ENCODE measurements at regions not wholly inside any gene's neighbourhood (a gene's known extent, or its start where the extent isn't known, plus 50 kb on each side); places are given as distances from the start of the nearest gene placed in this dataset.

DNA sequence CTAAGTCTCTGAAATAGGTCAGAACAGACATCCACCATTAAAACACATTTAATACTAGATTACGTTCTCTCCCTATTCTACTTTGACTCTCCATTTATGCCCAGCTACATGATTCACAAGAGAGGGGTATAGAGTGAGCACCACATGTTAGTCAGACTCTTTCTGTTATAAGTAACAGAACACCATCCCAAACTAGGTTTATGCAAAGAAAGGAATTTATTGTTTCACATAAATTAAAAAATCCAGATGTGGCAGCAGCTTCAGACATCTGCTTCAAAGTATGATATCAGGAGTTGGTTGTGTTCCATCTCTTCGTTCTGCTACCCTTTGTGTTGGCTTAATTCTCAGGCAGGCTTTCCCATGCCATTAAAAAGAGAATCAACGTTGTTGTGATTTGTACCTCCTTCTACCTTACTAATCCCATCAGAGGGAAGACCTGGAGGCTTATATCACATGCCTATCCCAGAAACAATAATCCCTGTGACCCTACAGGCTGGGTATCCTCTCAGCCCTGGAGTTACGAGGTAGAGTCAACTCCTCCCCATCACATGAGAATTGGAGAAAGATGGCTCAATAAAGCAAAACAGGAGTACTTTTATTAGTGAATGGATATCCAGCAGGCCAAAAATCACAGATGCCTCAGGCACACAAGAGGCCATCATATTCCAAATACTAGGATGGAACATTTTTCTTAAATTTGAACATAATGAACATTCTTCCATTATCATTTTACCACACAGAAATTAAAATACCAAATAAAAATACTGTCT is 163.2 kb downstream of the SLC7A11 start:
- DNase-seq, result no peak

DNA sequence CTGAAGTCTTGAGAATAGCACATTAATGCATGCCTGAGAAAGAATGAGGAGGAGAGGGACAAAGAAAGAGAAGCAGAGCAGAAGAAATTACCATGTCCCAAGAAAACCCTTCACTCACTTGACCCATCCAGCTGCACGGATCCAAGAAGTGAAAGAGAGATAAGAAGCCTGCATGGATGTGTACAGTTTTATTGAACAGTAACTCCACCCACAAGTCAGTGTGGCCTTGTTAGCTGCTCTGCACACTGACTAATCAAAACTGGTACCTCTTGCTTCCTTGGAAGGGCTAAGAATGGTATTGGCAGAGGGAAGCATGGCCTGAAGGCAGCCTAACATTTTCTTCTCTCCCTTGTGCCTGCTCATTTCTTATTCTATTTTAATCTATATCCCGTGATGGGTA is 163.9 kb downstream of the SLC7A11 start:
- no peak for DNase-seq

DNA sequence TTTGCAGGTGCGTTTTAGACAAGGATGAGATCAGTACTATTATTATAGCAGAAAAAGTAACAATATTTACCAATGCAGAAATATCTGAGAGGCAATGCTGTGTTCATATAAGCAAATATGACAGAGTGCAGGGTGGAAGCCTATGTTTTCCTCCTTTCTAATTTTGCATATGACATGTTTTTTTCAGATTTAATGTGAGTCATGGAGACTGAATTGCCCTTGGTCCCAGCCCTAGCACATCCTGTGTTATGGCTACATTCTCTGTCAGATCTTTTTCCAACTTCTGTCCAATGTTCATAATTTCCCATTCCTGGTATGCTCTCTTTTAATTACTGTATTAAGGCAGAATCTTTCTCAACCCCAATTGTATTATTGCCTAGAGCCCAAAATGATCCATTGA is 165.6 kb downstream of the SLC7A11 start:
- no peak for DNase-seq

DNA sequence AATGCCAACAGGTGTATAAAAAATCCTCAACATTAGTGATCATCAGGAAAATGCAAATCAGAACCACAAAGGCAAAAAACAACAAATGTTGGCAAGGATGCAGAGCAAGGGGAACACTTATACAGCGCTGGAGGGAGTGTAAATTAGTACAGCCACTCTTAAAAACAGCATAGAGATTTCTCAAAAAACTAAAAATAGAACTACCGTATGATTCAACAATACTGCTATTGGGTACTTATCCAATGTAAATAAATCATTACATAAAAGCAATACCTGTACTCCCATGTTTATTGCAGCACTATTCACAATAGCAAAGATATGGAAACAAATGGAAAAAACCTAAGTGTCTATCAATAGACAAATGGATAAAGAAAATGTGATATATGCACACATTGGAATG is 171.3 kb downstream of the SLC7A11 start:
- no peak for DNase-seq

DNA sequence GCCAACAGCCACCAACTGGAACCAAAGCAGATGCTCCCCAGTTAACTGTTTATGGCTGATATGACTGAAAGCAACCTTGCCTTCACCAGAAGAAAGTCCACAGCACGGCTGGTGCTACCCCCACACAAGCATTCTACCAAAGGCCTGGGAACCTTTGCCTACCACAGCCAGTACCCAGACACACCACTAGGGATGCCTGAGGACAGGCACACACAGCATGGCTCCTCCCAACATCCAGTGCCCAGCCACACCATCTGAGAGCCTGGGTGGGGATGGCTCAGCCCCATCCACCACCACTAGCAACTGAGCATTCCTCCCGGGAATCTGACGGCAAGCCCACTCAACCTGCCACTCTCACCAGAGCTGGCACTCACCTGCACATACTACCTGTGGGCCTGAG is 178.6 kb downstream of the SLC7A11 start:
- no peak for DNase-seq

DNA sequence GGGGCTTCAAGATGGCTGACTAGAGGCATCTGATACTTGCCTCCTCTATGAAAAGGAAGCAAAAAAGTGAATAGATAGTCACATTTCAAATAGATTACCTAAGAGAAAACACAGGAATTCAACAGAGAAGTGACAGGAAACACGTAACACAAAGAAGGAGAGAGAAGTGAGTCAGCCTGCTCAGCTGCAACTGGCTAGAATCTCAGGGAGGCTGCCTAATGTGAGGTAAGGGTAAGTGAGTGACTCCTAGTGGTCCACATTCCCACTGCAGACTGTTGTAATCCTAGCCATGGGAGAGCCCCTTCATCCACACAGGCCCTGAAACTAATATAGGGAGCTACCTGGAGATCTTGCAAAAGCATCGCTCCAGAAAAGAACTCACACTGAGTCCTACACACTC is 179.2 kb downstream of the SLC7A11 start:
- no peak for DNase-seq

DNA sequence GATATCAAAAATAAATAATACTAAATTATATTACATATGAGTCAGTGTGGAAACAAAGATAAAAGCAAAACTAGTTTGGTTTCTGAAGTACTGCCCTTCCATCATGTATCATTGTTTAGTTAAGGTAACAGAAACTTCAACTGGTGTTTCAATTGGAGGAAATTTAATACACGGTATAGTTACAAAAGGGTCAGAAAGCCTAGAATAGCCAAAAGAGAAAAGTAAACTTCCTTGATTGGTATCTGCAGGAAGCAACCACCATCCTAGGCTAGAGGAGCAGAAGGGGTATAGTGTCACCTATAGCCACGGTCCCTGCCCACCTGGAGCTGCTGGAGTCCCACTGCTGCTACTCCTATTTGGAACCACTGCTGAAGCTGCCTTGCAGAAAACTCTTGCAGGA is 185.6 kb downstream of the SLC7A11 start:
- no peak for DNase-seq

DNA sequence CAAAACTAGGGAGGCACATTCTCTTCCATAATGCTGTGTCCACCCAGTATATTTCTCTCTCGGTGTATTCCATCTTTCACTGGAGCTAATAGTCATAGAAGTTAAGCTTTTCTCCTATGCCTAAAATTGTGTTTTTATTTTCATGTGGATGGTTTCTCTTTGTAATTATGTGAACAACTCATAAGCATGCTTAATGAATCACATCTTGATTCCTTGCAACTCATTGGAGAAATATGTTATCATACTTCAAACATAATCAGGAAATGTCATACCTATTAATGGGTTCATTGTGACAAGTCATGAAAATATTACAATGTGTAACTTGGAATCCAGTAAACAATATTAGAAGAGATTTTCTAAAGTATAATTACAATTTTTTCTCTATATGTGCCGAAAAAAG is 186.3 kb downstream of the SLC7A11 start:
- no peak for DNase-seq

DNA sequence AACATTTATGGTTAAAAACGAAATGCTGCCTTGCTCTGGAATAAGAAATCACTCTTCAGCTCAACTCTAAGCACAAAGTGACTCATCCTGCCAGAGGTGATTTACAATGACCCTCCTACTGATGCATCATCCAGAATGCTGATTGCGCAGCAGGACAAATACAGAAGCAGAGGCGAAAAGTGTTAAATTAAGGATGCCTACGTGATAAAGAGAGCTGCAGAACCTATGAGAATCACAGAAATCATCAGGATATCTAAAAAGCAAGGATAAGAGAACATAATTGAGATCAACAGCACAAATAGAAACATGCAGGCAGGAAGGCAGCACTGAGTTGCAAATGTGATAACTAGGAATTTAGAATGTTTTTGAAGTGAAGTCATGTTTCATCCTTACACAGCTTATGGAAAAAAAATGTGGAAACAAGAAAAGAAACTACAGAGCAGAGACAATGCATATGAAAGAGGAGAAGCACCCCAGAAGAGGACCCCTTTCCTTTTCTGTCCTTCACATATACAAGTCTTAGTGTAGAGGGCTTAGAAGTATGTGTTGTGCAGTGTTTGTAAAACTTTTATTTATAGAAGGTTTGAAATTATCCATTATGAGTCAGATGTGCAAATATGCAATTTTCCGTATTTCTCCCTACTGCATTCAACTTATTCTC is 188.4 kb downstream of the SLC7A11 start:
- no peak for DNase-seq

DNA sequence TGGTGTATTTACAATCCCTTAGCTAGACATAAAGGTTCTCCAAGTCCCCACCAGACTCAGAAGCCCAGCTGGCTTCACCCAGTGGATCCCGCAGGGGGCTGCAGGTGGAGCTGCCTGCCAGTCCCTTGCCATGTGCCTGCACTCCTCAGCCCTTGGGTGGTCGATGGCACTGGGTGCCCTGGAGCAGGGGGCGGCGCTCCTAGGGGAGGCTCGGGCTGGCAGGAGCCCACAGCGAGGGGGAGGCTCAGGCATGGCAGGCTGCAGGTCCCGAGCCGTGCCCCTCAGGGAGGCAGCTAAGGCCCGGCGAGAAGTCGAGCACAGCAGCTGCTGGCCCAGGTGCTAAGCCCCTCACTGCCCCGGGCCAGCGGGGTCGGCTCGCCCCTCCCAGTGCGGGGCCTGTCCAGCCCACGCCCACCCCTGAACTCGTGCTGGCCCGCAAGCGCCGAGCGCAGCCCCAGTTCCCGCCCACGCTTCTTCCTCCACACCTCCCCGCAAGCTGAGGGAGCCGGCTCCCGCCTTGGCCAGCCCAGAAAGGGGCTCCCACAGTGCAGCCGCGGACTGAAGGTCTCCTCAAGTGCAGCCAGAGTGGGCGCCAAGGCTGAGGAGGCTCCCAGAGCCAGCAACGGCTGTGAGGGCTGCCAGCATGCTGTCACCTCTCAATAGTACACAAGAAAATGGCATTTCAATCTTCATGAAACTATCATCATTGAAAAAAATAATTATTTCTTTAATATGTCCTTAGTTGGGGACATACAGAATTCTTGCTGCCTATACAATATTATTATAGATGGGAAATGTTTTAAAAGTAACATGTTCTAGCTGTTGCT is 189.1 kb downstream of the SLC7A11 start:
- no peak for DNase-seq

DNA sequence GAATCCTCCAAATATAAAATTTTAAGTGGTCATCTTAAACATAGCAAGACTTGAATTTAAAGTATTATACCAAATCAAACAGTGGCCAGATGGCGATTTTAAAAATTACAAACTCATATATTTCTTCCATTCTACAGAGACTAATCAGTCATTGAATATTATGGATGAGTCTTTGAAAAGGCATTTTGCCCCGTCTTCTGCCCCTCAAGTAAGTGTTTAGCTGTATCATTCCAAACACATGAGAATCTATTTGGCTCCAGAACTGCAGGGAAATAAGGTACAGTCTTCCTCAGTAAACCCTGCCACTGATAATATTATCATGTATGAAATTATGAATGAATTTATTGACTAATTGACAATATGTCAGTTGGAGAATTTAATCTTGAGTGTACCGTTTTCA is 191.0 kb downstream of the SLC7A11 start:
- no peak for DNase-seq

DNA sequence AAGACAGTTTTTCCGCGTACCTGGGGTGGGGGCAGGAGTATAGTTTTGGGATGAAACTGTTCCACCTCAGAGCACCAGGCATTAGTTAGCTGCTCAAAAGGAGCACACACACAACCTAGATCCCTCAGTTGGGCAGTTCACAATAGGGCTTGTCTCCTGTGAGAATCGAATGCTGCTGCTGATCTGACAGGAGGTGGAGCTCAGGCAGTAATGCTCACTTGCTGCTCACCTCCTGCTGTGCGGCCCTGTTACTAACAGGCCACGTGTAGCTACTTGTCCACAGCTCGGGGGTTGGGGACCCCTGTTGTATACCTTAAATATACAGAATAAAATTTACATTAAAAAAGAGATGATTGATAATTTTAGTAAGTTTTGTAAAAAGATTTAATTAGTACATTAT is 191.5 kb downstream of the SLC7A11 start:
- no peak for DNase-seq

DNA sequence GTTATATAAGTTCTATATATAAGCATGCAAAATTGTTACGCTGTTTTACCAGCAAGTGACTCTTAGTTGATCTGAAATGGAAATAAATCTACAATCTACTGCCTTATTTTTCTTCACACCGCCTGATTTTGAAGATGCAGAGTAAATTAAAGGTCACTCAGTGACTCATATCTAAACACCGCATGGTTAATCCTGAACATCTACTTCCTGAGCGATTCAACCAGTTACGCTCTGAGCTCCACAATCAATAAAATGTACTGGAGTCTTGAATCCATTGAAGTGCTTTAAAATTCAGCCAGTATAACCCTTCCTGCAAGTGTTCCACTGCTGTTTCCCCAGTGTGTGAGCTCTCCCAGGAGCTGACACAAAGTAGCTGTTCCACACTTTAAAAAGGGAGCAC is 192.8 kb downstream of the SLC7A11 start:
- no peak for DNase-seq

DNA sequence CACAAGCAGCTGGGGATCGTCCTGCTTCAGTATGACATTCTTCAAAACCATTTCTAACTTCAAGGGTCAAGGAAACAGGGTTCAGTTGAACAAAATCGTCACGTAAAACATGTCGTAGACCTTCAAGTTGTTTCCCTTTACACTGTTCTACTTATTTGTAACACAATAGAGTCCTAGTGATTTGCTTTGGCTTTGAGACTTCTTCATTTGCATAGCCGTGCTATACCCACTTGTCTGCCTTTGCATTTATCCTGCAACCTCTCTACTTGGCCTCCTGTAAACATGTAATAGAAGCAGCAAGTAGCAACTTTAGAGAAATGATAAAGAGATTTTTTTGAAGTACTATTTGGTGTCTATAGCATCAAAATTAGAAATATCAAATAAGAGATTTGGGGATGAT is 194.9 kb downstream of the SLC7A11 start:
- DNase-seq, result no peak

DNA sequence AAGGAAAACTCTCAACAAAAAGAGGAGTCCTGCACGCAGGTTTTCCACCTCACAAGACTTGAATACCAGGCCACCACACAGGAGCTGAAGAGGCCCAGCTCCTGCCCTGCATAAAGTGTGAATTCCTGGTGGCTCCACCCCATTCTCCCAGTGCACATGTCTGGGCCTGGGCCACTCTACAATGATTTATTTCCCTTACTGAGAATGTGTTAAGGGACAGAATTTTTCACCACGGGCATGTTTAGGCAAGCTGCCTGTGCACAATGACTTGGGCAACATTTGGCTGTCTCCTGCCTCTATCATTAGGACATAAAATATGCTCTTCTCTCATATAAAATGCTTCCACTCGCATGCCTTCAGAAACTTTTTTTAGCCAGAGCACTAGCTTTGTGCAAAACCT is 197.1 kb downstream of the SLC7A11 start:
- no peak for DNase-seq

DNA sequence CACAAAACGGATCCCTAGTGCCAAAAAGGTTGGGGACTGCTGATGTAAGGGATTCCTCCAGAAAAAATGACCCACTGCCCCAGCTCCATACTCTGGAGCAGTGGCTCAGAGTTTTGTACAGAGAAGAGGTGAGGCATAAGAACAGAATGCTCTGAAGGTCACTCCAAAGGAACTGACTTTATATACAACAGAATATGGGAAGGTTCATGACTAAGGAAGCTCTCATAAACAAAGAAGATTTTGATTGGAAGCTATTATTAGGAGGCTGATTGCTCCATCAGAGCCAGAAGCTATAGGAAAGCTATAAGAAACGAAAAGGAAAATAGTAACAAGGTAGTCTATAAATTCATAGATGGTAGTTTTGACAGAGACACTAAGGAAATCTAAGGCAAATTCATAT is 203.1 kb downstream of the SLC7A11 start:
- DNase-seq, result no peak

DNA sequence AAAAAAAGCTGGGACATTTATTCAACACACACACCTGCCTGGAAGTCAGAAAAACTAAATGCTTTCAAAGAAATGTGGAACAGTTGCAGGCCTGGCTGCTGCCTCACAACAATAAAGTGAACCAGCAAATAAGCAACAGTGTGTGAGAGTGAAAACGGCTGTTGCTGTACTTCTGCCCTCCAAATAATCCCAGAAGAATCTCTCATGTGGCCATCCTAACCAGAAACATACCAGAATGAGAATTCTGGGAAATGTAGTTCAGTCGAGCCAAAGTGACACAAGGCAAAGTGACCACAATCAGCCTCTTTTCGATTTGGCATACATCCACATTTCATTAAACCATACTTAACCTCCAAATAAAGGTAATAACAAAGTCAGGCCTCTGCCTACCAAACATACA is 204.5 kb downstream of the SLC7A11 start:
- peak; percentile 43 for DNase-seq

DNA sequence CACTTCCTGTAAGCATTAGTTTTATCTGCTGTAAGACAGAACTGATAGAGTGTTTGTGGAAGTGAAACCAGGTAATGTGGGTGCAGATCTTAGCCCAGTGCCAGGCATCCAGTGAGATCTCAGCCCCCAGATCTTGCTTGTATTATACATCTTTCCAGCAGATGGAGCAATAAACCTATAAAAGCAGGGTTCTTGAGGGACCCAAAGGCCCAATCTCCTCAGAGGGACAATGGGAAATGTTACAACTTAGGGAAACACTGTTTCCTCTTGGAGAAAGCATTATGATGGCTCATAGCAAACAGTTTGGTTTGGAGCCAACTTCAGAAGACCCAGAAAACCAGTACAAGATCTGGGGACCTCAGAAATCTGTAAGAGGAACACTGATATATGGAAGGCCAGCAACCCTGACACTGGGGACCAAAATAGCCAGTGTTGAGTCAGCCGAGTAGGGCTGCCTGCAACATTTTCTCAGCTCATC is 206.3 kb downstream of the SLC7A11 start:
- DNase-seq, result no peak

DNA sequence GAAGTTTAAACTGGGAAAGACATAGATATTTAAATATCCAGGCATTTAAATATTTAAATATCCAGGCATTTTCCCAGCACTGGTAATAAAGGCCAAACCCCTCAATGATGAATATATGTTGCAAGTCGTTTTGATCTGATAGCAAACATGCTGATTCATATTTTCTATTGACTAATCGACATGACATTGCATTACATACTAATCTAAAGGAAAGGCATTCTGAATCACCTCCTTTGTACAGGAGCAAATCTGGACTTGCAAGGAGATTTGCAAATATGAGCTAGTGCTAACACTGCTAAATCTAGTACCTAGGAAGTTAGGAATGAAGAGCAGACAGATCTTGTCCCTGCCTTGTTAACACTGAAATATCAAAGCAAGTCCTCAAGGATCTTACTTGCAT is 207.3 kb downstream of the SLC7A11 start:
- no peak for DNase-seq

DNA sequence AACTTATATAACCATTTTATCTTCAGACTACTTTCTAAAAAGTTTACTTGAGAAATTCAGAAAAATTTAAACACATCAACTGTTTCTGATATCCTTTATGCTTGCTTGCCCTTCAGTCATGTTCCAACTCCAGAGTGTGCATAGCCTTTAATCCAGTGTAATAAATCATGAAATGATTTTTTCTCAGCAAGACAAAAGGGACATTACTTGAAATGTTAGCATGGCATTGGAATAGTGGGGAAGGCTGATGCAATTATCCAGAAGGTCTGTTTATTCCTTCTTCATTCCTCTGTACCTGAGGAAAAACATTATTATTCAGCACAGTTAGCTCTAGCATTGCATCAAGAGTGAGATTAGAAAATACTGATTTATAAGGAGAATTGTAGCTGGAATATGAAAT is 209.9 kb downstream of the SLC7A11 start:
- DNase-seq, result no peak

DNA sequence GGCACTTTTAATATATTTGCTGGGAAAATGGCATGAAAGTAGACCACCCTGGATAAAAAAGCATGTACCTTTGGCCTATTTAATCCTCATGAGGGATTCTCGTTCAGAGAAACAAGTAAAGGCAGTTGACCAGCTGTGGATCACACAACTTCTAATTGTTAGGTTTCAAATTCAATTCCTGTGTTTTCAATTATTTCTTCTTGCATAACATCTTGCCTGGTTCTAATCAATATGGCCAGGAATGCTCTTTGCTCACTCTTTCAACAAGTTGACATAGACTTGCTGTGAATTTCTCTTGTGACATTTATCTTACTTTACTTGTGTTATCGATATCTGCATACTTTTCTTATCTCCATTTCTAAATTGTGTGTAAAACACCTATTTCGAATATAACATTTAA is 211.8 kb downstream of the SLC7A11 start:
- no peak for DNase-seq

DNA sequence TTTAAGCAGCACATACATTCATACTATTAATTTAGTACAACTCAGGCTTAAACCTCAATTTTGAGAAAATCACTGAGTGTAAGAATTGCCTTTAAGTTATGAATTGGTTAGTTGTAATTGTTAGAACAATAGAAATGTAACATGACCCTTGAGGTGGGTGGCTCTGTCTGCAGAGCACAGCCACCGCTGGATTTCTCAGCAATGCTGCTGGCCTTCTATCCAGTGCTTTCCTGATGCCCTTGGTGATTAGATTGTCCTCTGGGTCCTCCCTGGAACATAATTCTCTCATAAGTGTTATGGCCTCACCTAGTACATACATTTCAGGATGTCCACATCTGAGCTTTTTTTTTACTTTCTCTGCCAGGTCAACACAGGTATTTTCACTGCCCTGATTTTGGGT is 213.2 kb downstream of the SLC7A11 start:
- no peak for DNase-seq

DNA sequence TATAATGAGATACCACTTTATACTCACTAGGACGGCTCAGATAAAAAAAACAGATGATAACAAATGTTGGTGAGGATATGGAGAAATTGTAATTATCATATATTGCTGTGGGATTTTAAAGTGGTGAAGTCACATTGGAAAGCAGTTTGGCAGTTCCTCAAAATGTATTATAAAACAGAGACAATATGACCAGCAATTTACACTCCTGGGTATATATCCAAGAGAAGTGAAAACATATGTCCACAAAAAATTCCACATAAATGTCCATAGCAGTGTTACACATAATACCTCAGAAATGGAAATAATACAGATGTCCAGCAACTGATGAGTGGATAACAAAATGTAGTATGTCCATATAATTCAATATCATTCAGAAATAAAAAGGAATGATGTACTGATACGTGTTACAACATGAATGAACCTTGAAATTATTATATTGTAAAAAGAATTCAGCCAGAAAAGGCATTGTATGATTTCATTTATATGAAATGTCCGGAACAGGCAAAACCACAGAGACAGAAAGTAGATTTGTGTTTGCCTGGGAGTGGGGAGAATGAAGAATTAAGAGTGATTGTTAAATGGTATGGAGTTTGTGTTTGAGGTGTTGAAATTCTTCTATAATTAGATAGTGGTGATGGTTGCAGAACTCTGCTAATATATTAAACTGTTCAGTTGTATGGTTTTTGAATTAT is 220.9 kb downstream of the SLC7A11 start:
- no peak for DNase-seq
